NT2/D1 (cell line): ENCODE measurements at regions not wholly inside any gene's neighbourhood (a gene's known extent, or its start where the extent isn't known, plus 50 kb on each side); places are given as distances from the start of the nearest gene placed in this dataset.

Experiments
- DNase-seq: peaks from one replicate; pipeline ENCODE4 v3.0.0-alpha.2; 2011; ENCODE audit warnings: low read depth, low spot score
- H3K27me3 ChIP-seq: 2 replicates; pipeline ENCODE4 v1.6.0; 2011; ENCODE audit warnings: mild to moderate bottlenecking; ENCODE audit not compliant: insufficient read length, insufficient read depth
- H3K36me3 ChIP-seq: 2 replicates; pipeline ENCODE4 v1.6.1; 2011; ENCODE audit warnings: mild to moderate bottlenecking, low read length, mixed read lengths; ENCODE audit not compliant: insufficient read depth, insufficient read length
- H3K4me1 ChIP-seq: 2 replicates; pipeline ENCODE4 v1.5.1; 2011; ENCODE audit not compliant: insufficient read depth, insufficient read length
- H3K4me3 ChIP-seq: 2 replicates; pipeline ENCODE4 v1.5.1; 2011; ENCODE audit warnings: low read depth; ENCODE audit not compliant: insufficient read length
- H3K9ac ChIP-seq: 2 replicates; pipeline ENCODE4 v1.6.0; 2011; ENCODE audit warnings: low read depth; ENCODE audit not compliant: insufficient read length
- H3K9me3 ChIP-seq: 2 replicates; pipeline ENCODE4 v1.5.1; 2011; ENCODE audit warnings: mild to moderate bottlenecking, low read length; ENCODE audit not compliant: insufficient read depth
- SUZ12 ChIP-seq: IDR thresholded peaks from 2 replicates; pipeline ENCODE4 v1.6.1; 2011; ENCODE audit not compliant: insufficient read length, insufficient read depth; ENCODE audit errors: extremely low read depth
- YY1 ChIP-seq: IDR thresholded peaks from 2 replicates; pipeline ENCODE4 v1.6.1; 2011; ENCODE audit not compliant: insufficient read length, insufficient read depth
- ZNF274 ChIP-seq: IDR thresholded peaks from 2 replicates; pipeline ENCODE4 v1.6.1; 2011; ENCODE audit warnings: mild to moderate bottlenecking, low read depth, low read length

- TF ChIP-seq ZNF274 (no peak), SUZ12 (no peak), YY1 (no peak)
- H3K9me3 ChIP-seq, result peaks cover 12% of the 10 kb centered on the region; the same call in 1 of the 2 replicates
Observed at GRCh38 chr20:17884307-17885003, 84.1 kb downstream of the SNX5 start.

GRCh38 chr20:17883592-17884306 lies 84.8 kb downstream of the SNX5 start:
- H3K9ac ChIP-seq, result no peak overlapping the region
- TF ChIP-seq ZNF274 (no peak), SUZ12 (no peak), YY1 (no peak)
- no peaks in the 10 kb centered on the region for H3K36me3 ChIP-seq
- peaks cover 4% of the 10 kb centered on the region; the same call in 1 of the 2 replicates for H3K9me3 ChIP-seq
- peaks cover 23% of the 10 kb centered on the region for H3K4me1 ChIP-seq
- no peaks in the 10 kb centered on the region for H3K27me3 ChIP-seq
- H3K4me3 ChIP-seq, result no peak overlapping the region
- no peak for DNase-seq

More at GRCh38 chr20:17884307-17885003, 84.1 kb downstream of the SNX5 start:
- H3K9ac ChIP-seq, result no peak overlapping the region
- peaks cover 20% of the 10 kb centered on the region for H3K4me1 ChIP-seq
- no peaks in the 10 kb centered on the region for H3K27me3 ChIP-seq
- no peak overlapping the region for H3K4me3 ChIP-seq
- DNase-seq, result no peak
- H3K36me3 ChIP-seq, result no peaks in the 10 kb centered on the region

GRCh38 chr20:17882834-17883591 lies 85.6 kb downstream of the SNX5 start:
- H3K36me3 ChIP-seq, result no peaks in the 10 kb centered on the region
- H3K27me3 ChIP-seq, result no peaks in the 10 kb centered on the region
- H3K4me3 ChIP-seq, result no peak overlapping the region
- H3K4me1 ChIP-seq, result peaks cover 23% of the 10 kb centered on the region
- H3K9ac ChIP-seq, result peak overlapping the region; percentile 36
- H3K9me3 ChIP-seq, result no peaks in the 10 kb centered on the region
- TF ChIP-seq SUZ12 (no peak), YY1 (no peak), ZNF274 (no peak)
- no peak for DNase-seq

- TF ChIP-seq SUZ12 (no peak), YY1 (no peak), ZNF274 (no peak)
- no peak for DNase-seq
- H3K27me3 ChIP-seq, result no peaks in the 10 kb centered on the region
- H3K36me3 ChIP-seq, result no peaks in the 10 kb centered on the region
- H3K4me1 ChIP-seq, result peaks cover 23% of the 10 kb centered on the region
- H3K9ac ChIP-seq, result peak overlapping the region; percentile 36
- H3K4me3 ChIP-seq, result no peak overlapping the region
- H3K9me3 ChIP-seq, result no peaks in the 10 kb centered on the region
Observed at GRCh38 chr20:17882065-17882833, 86.3 kb downstream of the SNX5 start.

- no peaks in the 10 kb centered on the region for H3K36me3 ChIP-seq
Observed at GRCh38 chr20:17881741-17882064, 86.9 kb downstream of the SNX5 start.

GRCh38 chr20:17878912-17879602 lies 89.5 kb downstream of the SNX5 start:
- H3K4me3 ChIP-seq, result no peak overlapping the region
- no peak for DNase-seq
- TF ChIP-seq YY1 (no peak), ZNF274 (no peak), SUZ12 (no peak)
- H3K27me3 ChIP-seq, result no peaks in the 10 kb centered on the region
- H3K4me1 ChIP-seq, result peaks cover 21% of the 10 kb centered on the region
- no peaks in the 10 kb centered on the region for H3K36me3 ChIP-seq
- H3K9me3 ChIP-seq, result no peaks in the 10 kb centered on the region
- no peak overlapping the region for H3K9ac ChIP-seq

More at GRCh38 chr20:17881741-17882064, 86.9 kb downstream of the SNX5 start:
- DNase-seq, result no peak
- no peak overlapping the region for H3K4me3 ChIP-seq
- H3K9me3 ChIP-seq, result no peaks in the 10 kb centered on the region
- H3K9ac ChIP-seq, result no peak overlapping the region
- TF ChIP-seq YY1, result no peak
- TF ChIP-seq SUZ12, result no peak
- TF ChIP-seq ZNF274, result no peak
- H3K27me3 ChIP-seq, result no peaks in the 10 kb centered on the region
- H3K4me1 ChIP-seq, result peaks cover 23% of the 10 kb centered on the region
